OCI-LY3 (cell line): ENCODE measurements at regions not wholly inside any gene's neighbourhood (a gene's known extent, or its start where the extent isn't known, plus 50 kb on each side); places are given as distances from the start of the nearest gene placed in this dataset.
"Not testable (repeated sequence)": the region's sequence is repeated elsewhere in the genome, so short reads cannot be mapped to it uniquely, and the experiment has no call there.

Experiments
- H2AFZ ChIP-seq: fragments of 200-600, 300-600 bp; shearing (Covaris generic); 2 replicates; pipeline ENCODE4 v1.6.0; 2014; ENCODE audit warnings: antibody characterized with exemption, low read depth, low read length
- H3K27ac ChIP-seq: fragments of 200-600, 300-600 bp; sonication (generic); 2 replicates; pipeline ENCODE4 v1.5.1; 2014; ENCODE audit warnings: mild to moderate bottlenecking, low read length, moderate library complexity, mixed read lengths
- H3K27me3 ChIP-seq: fragments of 200-600, 300-600 bp; sonication (generic); 2 replicates; pipeline ENCODE4 v1.6.1; 2014; ENCODE audit warnings: low read depth, low read length, mixed read lengths
- H3K36me3 ChIP-seq: fragments of 200-600, 300-600 bp; sonication (generic); replicated peaks from 2 replicates; pipeline ENCODE3; 2014; ENCODE audit warnings: low read depth, low read length, mixed read lengths
- H3K4me1 ChIP-seq: fragments of 300-600, 200-600 bp; sonication (generic); 2 replicates; pipeline ENCODE4 v1.6.1; 2014; ENCODE audit warnings: low read length, mixed read lengths
- H3K4me2 ChIP-seq: fragments of 200-600, 300-600 bp; sonication (generic); 2 replicates; pipeline ENCODE4 v1.6.1; 2014; ENCODE audit warnings: low read length, mixed read lengths
- H3K4me3 ChIP-seq: fragments of 300-600, 200-600 bp; sonication (generic); 2 replicates; pipeline ENCODE4 v1.5.1; 2014; ENCODE audit warnings: antibody characterized with exemption, mild to moderate bottlenecking, low read length, moderate library complexity
- H3K79me2 ChIP-seq: fragments of 300-600, 200-600 bp; shearing (Covaris generic); 2 replicates; pipeline ENCODE4 v1.6.1; 2014; ENCODE audit warnings: mild to moderate bottlenecking, low read length, mixed read lengths
- H3K9ac ChIP-seq: fragments of 300-600, 200-600 bp; shearing (Covaris generic); 2 replicates; pipeline ENCODE4 v1.6.0; 2014; ENCODE audit warnings: mild to moderate bottlenecking, low read length, moderate library complexity
- H3K9me3 ChIP-seq: fragments of 200-600, 300-600 bp; shearing (Covaris generic); 2 replicates; pipeline ENCODE4 v1.6.1; 2014; ENCODE audit warnings: low read length, mixed read lengths; ENCODE audit not compliant: insufficient read depth
- H4K20me1 ChIP-seq: fragments of 200-600, 300-600 bp; sonication (generic); 2 replicates; pipeline ENCODE4 v1.6.1; 2016; ENCODE audit warnings: low read length, mixed read lengths; ENCODE audit not compliant: insufficient read depth
- CTCF ChIP-seq: fragments of 200-600, 300-600 bp; sonication (generic); IDR thresholded peaks from 2 replicates; pipeline ENCODE4 v1.5.1; 2014; ENCODE audit warnings: antibody characterized with exemption, low read length, low read depth
- EZH2phosphoT487 ChIP-seq: fragments of 200-600 bp; shearing (Covaris generic); IDR thresholded peaks from 2 replicates; pipeline ENCODE4 v1.6.1; 2018; ENCODE audit warnings: antibody characterized with exemption, mixed run types, low read depth

GRCh38 chr14:78007160-78007559, 163.0 kb upstream of the NRXN3 start:
- Histone ChIP-seq H3K4me1 (peaks cover 16% of the 10 kb centered on the region), H3K27ac (no peak overlapping the region), H3K9ac (no peak overlapping the region), H3K4me3 (no peak overlapping the region), H3K27me3 (0 out of 2 replicates have a peak, but pooled peaks cover 4% of the 10 kb centered on the region), H2AFZ (no peak overlapping the region), H4K20me1 (no peaks in the 10 kb centered on the region), H3K4me2 (no peak overlapping the region), H3K79me2 (no peaks in the 10 kb centered on the region), H3K9me3 (peaks cover 26% of the 10 kb centered on the region; the same call in 1 of the 2 replicates), H3K36me3 (no peaks in the 10 kb centered on the region)
- TF ChIP-seq CTCF: no peak
- TF ChIP-seq EZH2phosphoT487: no peak

- no peak overlapping the region for H3K4me2 ChIP-seq
- no peaks in the 10 kb centered on the region for H4K20me1 ChIP-seq
- H3K27me3 ChIP-seq: peaks cover 11% of the 10 kb centered on the region
- H3K9ac ChIP-seq: no peak overlapping the region
- no peak overlapping the region for H3K27ac ChIP-seq
- H3K79me2 ChIP-seq: no peaks in the 10 kb centered on the region
- TF ChIP-seq EZH2phosphoT487 (no peak), CTCF (no peak)
- no peak overlapping the region for H3K4me3 ChIP-seq
- H2AFZ ChIP-seq: no peak overlapping the region
- no peaks in the 10 kb centered on the region for H3K36me3 ChIP-seq
- H3K4me1 ChIP-seq: peaks cover 5% of the 10 kb centered on the region
- H3K9me3 ChIP-seq: no peaks in the 10 kb centered on the region
Measured at GRCh38 chr14:78010688-78011087, 159.5 kb upstream of the NRXN3 start.

GRCh38 chr14:78013911-78014310, 156.3 kb upstream of the NRXN3 start:
- not testable (repeated sequence) for H3K4me1 ChIP-seq, H4K20me1 ChIP-seq, H3K79me2 ChIP-seq, H3K36me3 ChIP-seq, H3K9me3 ChIP-seq, H3K27ac ChIP-seq, H2AFZ ChIP-seq, H3K9ac ChIP-seq, H3K4me3 ChIP-seq, H3K4me2 ChIP-seq
- peaks cover 21% of the 10 kb centered on the region for H3K27me3 ChIP-seq

- Histone ChIP-seq H3K4me1 (no peaks in the 10 kb centered on the region), H3K36me3 (no peaks in the 10 kb centered on the region), H4K20me1 (no peaks in the 10 kb centered on the region), H3K9me3 (no peaks in the 10 kb centered on the region), H3K9ac (no peak overlapping the region), H2AFZ (no peak overlapping the region), H3K4me2 (no peak overlapping the region), H3K79me2 (no peaks in the 10 kb centered on the region), H3K27me3 (peaks cover 24% of the 10 kb centered on the region), H3K27ac (no peak overlapping the region), H3K4me3 (no peak overlapping the region)
- TF ChIP-seq EZH2phosphoT487 (no peak), CTCF (no peak)
Measured at GRCh38 chr14:78016532-78016931, 153.6 kb upstream of the NRXN3 start.

GRCh38 chr14:78018283-78018682, 151.9 kb upstream of the NRXN3 start:
- Histone ChIP-seq H3K9me3 (no peaks in the 10 kb centered on the region), H4K20me1 (no peaks in the 10 kb centered on the region), H3K4me2 (no peak overlapping the region), H3K27me3 (peaks cover 24% of the 10 kb centered on the region), H3K36me3 (no peaks in the 10 kb centered on the region), H3K4me3 (no peak overlapping the region), H3K27ac (no peak overlapping the region), H2AFZ (no peak overlapping the region), H3K9ac (no peak overlapping the region), H3K4me1 (no peaks in the 10 kb centered on the region), H3K79me2 (no peaks in the 10 kb centered on the region)
- no peak for TF ChIP-seq CTCF
